GM12878 (cell line): ENCODE measurements at regions not wholly inside any gene's neighbourhood (a gene's known extent, or its start where the extent isn't known, plus 50 kb on each side); places are given as distances from the start of the nearest gene placed in this dataset.

Experiments
- ATAC-seq: fragments of 200-7000 bp; cut with Tn5 transposase; 3 replicates; pipeline ENCODE4 v1.9.1; 2020; ENCODE audit warnings: mild to moderate bottlenecking, moderate library complexity
- BruUV-seq: library from RNA; stranded (reverse); fragments of 400-500 nt; replicated peaks from 2 replicates; lab custom pipeline; 2021; lab: Mats Ljungman, UMichigan
- CTCF ChIA-PET: fragments of 300-600 bp; sonication (Branson Sonifier 250); formaldehyde crosslinking; extraction: SDS; loops from one replicate; lab custom pipeline; 2021; ENCODE audit warnings: inconsistent platforms; lab: Yijun Ruan, JAX
- POLR2A ChIA-PET: fragments of 350-600 bp; formaldehyde crosslinking; extraction: SDS; loops from one replicate; lab custom pipeline; 2021; ENCODE audit warnings: inconsistent platforms; lab: Charles Lee
- RAD21 ChIA-PET: fragments of 300-600 bp; sonication (Branson Sonifier 250); formaldehyde crosslinking; loops from one replicate; lab custom pipeline; 2023; ENCODE audit warnings: antibody characterized with exemption; ENCODE audit not compliant: unreplicated experiment; lab: Charles Lee
- SMC1A ChIA-PET: fragments of 300-600 bp; sonication (Branson Sonifier 250); formaldehyde crosslinking; loops from one replicate; lab custom pipeline; 2023; ENCODE audit not compliant: unreplicated experiment, uncharacterized antibody; lab: Charles Lee
- DNase-seq: peaks from one replicate; pipeline ENCODE4 v3.0.0-alpha.2; 2011; ENCODE audit warnings: low read depth, low spot score
- FAIRE-seq: peaks from 3 replicates; lab custom pipeline; 2011; peaks lifted over from hg19 to GRCh38; lab: Jason Lieb, UNC
- H2AFZ ChIP-seq: 2 replicates; pipeline ENCODE4 v1.6.0; 2011; ENCODE audit warnings: low read depth, low read length, control low read depth; ENCODE audit not compliant: control insufficient read depth
- H3K27ac ChIP-seq: 2 replicates; pipeline ENCODE4 v1.5.1; 2011; ENCODE audit warnings: control low read depth; ENCODE audit not compliant: control insufficient read depth, insufficient read depth
- H3K27me3 ChIP-seq, 2 experiments: replicated peaks in 1 of 2; 2 replicates each; pipeline versions ENCODE4 v1.6.0 to v1.6.1; 2011; ENCODE audit warnings: low read length in 1 of 2; ENCODE audit not compliant: control insufficient read depth in 2 of 2, insufficient read depth in 2 of 2
- H3K36me3 ChIP-seq, 2 experiments: 2 replicates each; pipeline ENCODE4 v1.5.1; 2011; ENCODE audit warnings: low read length in 1 of 2; ENCODE audit not compliant: control insufficient read depth in 2 of 2, insufficient read depth in 2 of 2
- H3K4me1 ChIP-seq: 2 replicates; pipeline ENCODE4 v1.6.1; 2011; ENCODE audit warnings: mild to moderate bottlenecking, low read length, moderate library complexity, mixed read lengths; ENCODE audit not compliant: control insufficient read depth, insufficient read depth
- H3K4me2 ChIP-seq: 2 replicates; pipeline ENCODE4 v1.6.0; 2011; ENCODE audit warnings: control low read depth; ENCODE audit not compliant: control insufficient read depth, insufficient read depth
- H3K4me3 ChIP-seq: fragments of 200-600 bp; sonication (generic); 2 replicates; pipeline ENCODE4 v1.5.1; 2016
- H3K79me2 ChIP-seq: 2 replicates; pipeline ENCODE4 v1.6.0; 2011; ENCODE audit warnings: low read length; ENCODE audit not compliant: control insufficient read depth, insufficient read depth
- H3K9ac ChIP-seq: 2 replicates; pipeline ENCODE4 v1.8.0; 2011; ENCODE audit warnings: low read length, control low read depth, mixed read lengths; ENCODE audit not compliant: control insufficient read depth, insufficient read depth
- H3K9me3 ChIP-seq: replicated peaks from 3 replicates; pipeline ENCODE4 v1.5.1; 2011; ENCODE audit warnings: mild to moderate bottlenecking, low read length; ENCODE audit not compliant: control insufficient read depth, insufficient read depth
- H4K20me1 ChIP-seq: 2 replicates; pipeline ENCODE4 v1.6.0; 2011; ENCODE audit not compliant: control insufficient read depth, insufficient read depth
- IKZF2 ChIP-seq, 2 experiments: fragments of 450-650 bp; IDR thresholded peaks; 2 replicates each; pipeline ENCODE4 v1.6.1; 2017; ENCODE audit warnings: mild to moderate bottlenecking in 2 of 2, moderate library complexity in 2 of 2
- RUNX3 ChIP-seq: IDR thresholded peaks from 2 replicates; pipeline ENCODE4 v1.6.1; 2012; ENCODE audit warnings: low read length, inconsistent platforms
- SIN3A ChIP-seq: IDR thresholded peaks from 2 replicates; pipeline ENCODE4 v1.6.1; 2012; ENCODE audit warnings: low read depth, low read length, improper control_type of control experiment
- SKIL ChIP-seq: fragments of 450-650 bp; IDR thresholded peaks from 2 replicates; pipeline ENCODE4 v1.6.1; 2017; ENCODE audit warnings: mild to moderate bottlenecking, low read depth, inconsistent platforms; ENCODE audit not compliant: poor library complexity, severe bottlenecking
- SUPT20H ChIP-seq: IDR thresholded peaks from 2 replicates; pipeline ENCODE4 v1.6.1; 2011; ENCODE audit warnings: low read depth, mild to moderate bottlenecking, low read length, moderate library complexity, borderline replicate concordance; ENCODE audit not compliant: control insufficient read depth
- in situ Hi-C: fragments of 300-500 bp; cut with MboI; formaldehyde crosslinking; loops from 9 replicates; pipeline ENCODE4 v1.14.3; 2018; ENCODE audit warnings: mixed read lengths
- intact Hi-C: fragments of 100-400 bp; cut with micrococcal nuclease; formaldehyde crosslinking; loops from one replicate; pipeline ENCODE4 v1.14.2; 2022; ENCODE audit not compliant: unreplicated experiment

GRCh38 chr5:122715095-122715494, 59.8 kb upstream of the SNX2 start (continued):
- TF ChIP-seq SKIL (no peak), IKZF2 (IDR thresholded peaks at IDR 0.05) (no peak), SIN3A (no peak)

GRCh38 chr5:122718611-122719010, 56.3 kb upstream of the SNX2 start:
- DNase-seq (no peak), FAIRE-seq (no peak), ATAC-seq (no peak)
- in situ Hi-C loops (no loop called here), intact Hi-C loops (no loop called here)
- Histone ChIP-seq H3K36me3 (no peaks in the 10 kb centered on the region), H3K79me2 (no peaks in the 10 kb centered on the region), H3K9ac (no peak overlapping the region), H2AFZ (no peak overlapping the region), H3K9me3 (no peaks in the 10 kb centered on the region), H3K27me3 (no peaks in the 10 kb centered on the region), H3K4me1 (peaks cover 8% of the 10 kb centered on the region), H3K4me3 (no peak overlapping the region), H3K27ac (no peak overlapping the region), H4K20me1 (no peaks in the 10 kb centered on the region), H3K4me2 (no peak overlapping the region)
- TF ChIP-seq SUPT20H: no peak
- TF ChIP-seq RUNX3: no peak
- ChIA-PET CTCF (interaction anchor here (4.4 kb wide), 1 partner anchor 15 kb away, joined by 33 read pairs; no protein-coding TSS in a partner anchor), RAD21 (no interaction called here), POLR2A (no interaction called here), SMC1A (interaction anchor here (0.9 to 4.0 kb wide), 2 partner anchors 14 to 56 kb away, joined by 3 to 20 read pairs; no protein-coding TSS in a partner anchor)
- BruUV-seq: no TSS peak
